GM12891 (cell line): ENCODE measurements at regions not wholly inside any gene's neighbourhood (a gene's known extent, or its start where the extent isn't known, plus 50 kb on each side); places are given as distances from the start of the nearest gene placed in this dataset.

Experiments
- POLR2A ChIP-seq: IDR thresholded peaks from 2 replicates; pipeline ENCODE4 v1.6.1; 2011; ENCODE audit warnings: low read depth, low read length, control low read depth
- POLR2AphosphoS5 ChIP-seq: IDR thresholded peaks from 2 replicates; pipeline ENCODE4 v1.6.1; 2011; ENCODE audit warnings: low read depth, low read length, control low read depth

DNA sequence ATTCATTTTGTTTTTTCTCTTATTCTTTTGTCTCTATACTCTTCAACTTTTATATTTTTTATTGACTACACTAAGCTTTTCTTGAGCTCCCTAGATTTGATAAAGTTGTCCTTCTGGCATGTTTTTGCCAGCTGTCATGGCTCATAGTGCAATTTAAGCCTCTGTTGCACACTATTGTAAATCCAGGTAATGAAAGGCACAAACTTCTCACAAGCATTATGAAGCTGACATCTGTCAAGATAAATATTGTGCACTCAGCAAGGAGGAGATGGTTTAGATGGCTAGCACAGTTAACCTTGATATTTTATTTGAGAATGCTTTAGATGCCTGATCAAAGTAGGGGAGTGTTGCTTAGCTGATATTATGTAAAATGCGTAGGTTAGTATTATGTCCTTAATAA, 1280.9 kb downstream of the NSUN3 start:
- TF ChIP-seq POLR2A (no peak), POLR2AphosphoS5 (no peak)
